Neural cell (in vitro differentiated cells): ENCODE measurements at regions not wholly inside any gene's neighbourhood (a gene's known extent, or its start where the extent isn't known, plus 50 kb on each side); places are given as distances from the start of the nearest gene placed in this dataset.

Experiments used
- CTCF ChIP-seq: fragments of 450-650 bp; IDR thresholded peaks from 2 replicates; pipeline ENCODE4 v1.5.1; 2014; ENCODE audit warnings: antibody characterized with exemption, mild to moderate bottlenecking, moderate library complexity; ENCODE audit not compliant: poor library complexity, severe bottlenecking
- EP300 ChIP-seq: fragments of 450-650 bp; conservative IDR thresholded peaks from 2 replicates; pipeline ENCODE4 v1.6.1; 2014; ENCODE audit warnings: antibody characterized with exemption, mild to moderate bottlenecking, moderate library complexity; ENCODE audit not compliant: poor library complexity, severe bottlenecking
- EZH2 ChIP-seq: fragments of 200-600, 300-800 bp; shearing (Covaris generic), sonication (generic); IDR thresholded peaks from 2 replicates; pipeline ENCODE4 v1.6.1; 2014; ENCODE audit warnings: antibody characterized with exemption, low read length, borderline replicate concordance, mild to moderate bottlenecking; ENCODE audit not compliant: insufficient read depth, poor library complexity, severe bottlenecking
- MXI1 ChIP-seq: fragments of 450-650 bp; conservative IDR thresholded peaks from 2 replicates; pipeline ENCODE4 v1.6.1; 2014; ENCODE audit warnings: antibody characterized with exemption, mild to moderate bottlenecking; ENCODE audit not compliant: poor library complexity, severe bottlenecking
- POLR2AphosphoS5 ChIP-seq: IDR thresholded peaks from 2 replicates; pipeline ENCODE4 v1.6.1; 2012
- RAD21 ChIP-seq: fragments of 450-650 bp; conservative IDR thresholded peaks from 2 replicates; pipeline ENCODE4 v1.6.1; 2014; ENCODE audit warnings: antibody characterized with exemption, mild to moderate bottlenecking, moderate library complexity
- REST ChIP-seq: IDR thresholded peaks from 2 replicates; pipeline ENCODE4 v1.6.1; 2012; ENCODE audit warnings: borderline replicate concordance

- TF ChIP-seq CTCF (no peak), MXI1 (no peak), EP300 (no peak), POLR2AphosphoS5 (no peak), EZH2 (no peak), REST (no peak), RAD21 (no peak)
These were observed 137.0 kb upstream of the MED14 start for GRCh38 chrX:40872351-40872750.
